Ishikawa (cell line): ENCODE measurements at regions not wholly inside any gene's neighbourhood (a gene's known extent, or its start where the extent isn't known, plus 50 kb on each side); places are given as distances from the start of the nearest gene placed in this dataset.

Source experiments
- CEBPB ChIP-seq: IDR thresholded peaks from 2 replicates; pipeline ENCODE4 v1.6.1; 2012
- CREB1 ChIP-seq: IDR thresholded peaks from 2 replicates; pipeline ENCODE4 v1.6.1; 2012; ENCODE audit warnings: low read depth
- EGR1 ChIP-seq: IDR thresholded peaks from 2 replicates; pipeline ENCODE4 v1.6.1; 2012
- EP300 ChIP-seq: IDR thresholded peaks from 2 replicates; pipeline ENCODE4 v1.6.1; 2012; ENCODE audit warnings: borderline replicate concordance
- FOXM1 ChIP-seq: IDR thresholded peaks from 2 replicates; pipeline ENCODE4 v1.6.1; 2012; ENCODE audit warnings: low read depth, borderline replicate concordance
- NFIC ChIP-seq: IDR thresholded peaks from 2 replicates; pipeline ENCODE4 v1.6.1; 2012
- RAD21 ChIP-seq: IDR thresholded peaks from 2 replicates; pipeline ENCODE4 v1.6.1; 2012; ENCODE audit warnings: low read depth
- REST ChIP-seq: IDR thresholded peaks from 2 replicates; pipeline ENCODE4 v1.6.1; 2012; ENCODE audit warnings: low read depth, mild to moderate bottlenecking
- TAF1 ChIP-seq: IDR thresholded peaks from 2 replicates; pipeline ENCODE4 v1.6.1; 2012; ENCODE audit warnings: low read depth, mild to moderate bottlenecking
- TCF12 ChIP-seq: IDR thresholded peaks from 2 replicates; pipeline ENCODE4 v1.6.1; 2012; ENCODE audit warnings: low read depth
- TEAD4 ChIP-seq: IDR thresholded peaks from 2 replicates; pipeline ENCODE4 v1.6.1; 2012
- YY1 ChIP-seq: IDR thresholded peaks from 2 replicates; pipeline ENCODE4 v1.6.1; 2012; ENCODE audit warnings: low read depth
- ZBTB7A ChIP-seq: IDR thresholded peaks from 2 replicates; pipeline ENCODE4 v1.6.1; 2012; ENCODE audit warnings: low read depth
- TF ChIP-seq, protein P1 (sequence below): IDR thresholded peaks from 2 replicates; pipeline ENCODE4 v1.6.1; 2012
- TF ChIP-seq, protein P2 (sequence below): IDR thresholded peaks from 2 replicates; pipeline ENCODE4 v1.6.1; 2012

DNA sequence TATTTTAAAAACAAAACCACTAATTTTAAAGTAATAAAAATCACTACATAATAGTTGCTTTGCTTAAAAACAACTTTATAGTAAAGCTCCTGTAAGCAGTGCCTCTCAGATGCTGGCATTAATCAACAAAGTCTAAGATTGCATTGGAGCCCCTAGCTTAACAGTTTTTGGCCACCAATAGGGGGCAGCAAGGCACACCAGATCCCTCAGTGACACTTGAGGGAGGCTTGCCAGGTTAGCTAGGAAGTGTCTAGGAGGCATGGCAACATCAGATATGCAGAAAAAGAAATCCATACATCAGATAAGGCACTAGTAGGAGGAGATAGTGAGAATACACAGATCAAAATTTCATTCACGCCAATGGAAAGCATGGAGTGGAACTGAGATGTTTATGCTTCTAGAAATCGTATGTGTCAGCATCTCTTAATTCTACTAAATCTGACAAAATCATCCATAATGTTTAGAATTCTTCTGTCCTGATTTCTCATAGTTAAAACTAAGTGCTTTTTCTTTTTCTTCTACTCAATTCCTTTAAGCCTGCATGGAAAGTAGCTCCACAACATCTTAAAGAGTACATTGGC is 73.6 kb upstream of the PAM start:
- TF ChIP-seq ZBTB7A (no peak), RAD21 (peak; percentile 97)

GRCh38 chr5:102682101-102682647 is 72.9 kb upstream of the PAM start:
- TF ChIP-seq CREB1, result no peak
- no peak for TF ChIP-seq YY1
- no peak for TF ChIP-seq TCF12
- TF ChIP-seq RAD21, result no peak
- no peak for TF ChIP-seq EGR1
- TF ChIP-seq, protein P1, sequence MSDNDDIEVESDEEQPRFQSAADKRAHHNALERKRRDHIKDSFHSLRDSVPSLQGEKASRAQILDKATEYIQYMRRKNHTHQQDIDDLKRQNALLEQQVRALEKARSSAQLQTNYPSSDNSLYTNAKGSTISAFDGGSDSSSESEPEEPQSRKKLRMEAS, result no peak
- no peak for TF ChIP-seq ZBTB7A
- no peak for TF ChIP-seq EP300
- no peak for TF ChIP-seq NFIC
- TF ChIP-seq REST, result no peak

GRCh38 chr5:102690910-102691309 is 64.2 kb upstream of the PAM start:
- TF ChIP-seq, protein P2, sequence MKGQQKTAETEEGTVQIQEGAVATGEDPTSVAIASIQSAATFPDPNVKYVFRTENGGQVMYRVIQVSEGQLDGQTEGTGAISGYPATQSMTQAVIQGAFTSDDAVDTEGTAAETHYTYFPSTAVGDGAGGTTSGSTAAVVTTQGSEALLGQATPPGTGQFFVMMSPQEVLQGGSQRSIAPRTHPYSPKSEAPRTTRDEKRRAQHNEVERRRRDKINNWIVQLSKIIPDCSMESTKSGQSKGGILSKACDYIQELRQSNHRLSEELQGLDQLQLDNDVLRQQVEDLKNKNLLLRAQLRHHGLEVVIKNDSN, result no peak
- TF ChIP-seq NFIC (no peak), YY1 (no peak), TAF1 (no peak), CEBPB (no peak), EP300 (no peak), REST (no peak), TCF12 (no peak)

DNA sequence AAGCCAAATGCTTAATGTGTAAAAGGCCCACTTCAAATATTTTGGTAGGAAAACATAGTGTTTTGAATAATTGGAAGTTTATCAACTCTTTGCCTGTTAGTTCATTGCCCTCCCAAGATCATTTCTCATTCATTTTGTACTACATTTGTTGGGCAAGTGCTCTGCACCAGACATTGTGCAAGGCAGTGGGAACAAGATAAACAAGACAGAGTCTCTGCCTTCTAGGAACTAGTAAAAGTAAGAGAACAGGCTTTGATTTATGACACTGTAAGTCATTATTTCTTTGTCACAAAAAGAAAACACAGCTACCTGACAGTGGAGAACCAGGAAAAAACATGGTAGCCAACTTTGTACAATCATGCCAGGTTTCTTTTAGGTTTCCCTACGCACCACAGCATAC is 63.7 kb upstream of the PAM start:
- TF ChIP-seq FOXM1 (no peak), CREB1 (no peak), EP300 (no peak), ZBTB7A (no peak), TCF12 (no peak), YY1 (no peak)
- TF ChIP-seq, protein P2, result no peak

DNA sequence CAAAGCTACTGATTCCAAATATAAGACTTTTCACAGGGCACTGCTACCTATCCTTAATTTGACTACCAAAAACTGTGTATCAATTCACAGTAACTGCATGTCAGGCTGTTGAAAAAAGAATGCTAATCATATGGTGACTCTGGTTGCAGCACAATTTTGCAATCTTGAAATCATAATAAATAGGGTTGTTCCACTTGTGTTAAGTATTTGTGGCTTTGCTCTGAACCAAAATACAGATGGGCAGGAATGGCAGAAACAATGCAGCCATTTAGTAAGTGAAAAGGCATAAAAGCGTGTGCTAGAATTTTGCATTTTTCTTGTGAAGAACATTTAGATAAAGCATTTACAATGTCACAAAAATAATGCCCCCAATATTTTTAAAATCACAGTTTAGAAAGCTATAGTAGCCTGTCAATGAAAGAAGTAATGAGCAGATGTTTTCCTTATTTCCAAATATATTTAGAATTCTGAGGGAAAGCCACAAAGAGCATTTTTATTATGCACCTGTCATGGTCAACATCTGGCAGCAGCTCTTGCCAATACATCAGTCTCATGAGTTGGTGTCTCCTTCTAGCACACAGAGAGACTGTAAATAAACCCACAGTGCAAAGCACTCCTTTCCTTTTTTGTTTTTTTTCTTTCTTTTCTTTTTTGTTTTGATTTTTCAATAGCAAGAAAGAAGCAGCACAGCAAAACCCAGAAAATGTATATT is 54.8 kb upstream of the PAM start:
- no peak for TF ChIP-seq EP300
- TF ChIP-seq, protein P2, result no peak
- no peak for TF ChIP-seq ZBTB7A
- TF ChIP-seq NFIC, result no peak
- no peak for TF ChIP-seq FOXM1
- TF ChIP-seq CREB1, result no peak
- TF ChIP-seq CEBPB, result no peak
- no peak for TF ChIP-seq TCF12
- no peak for TF ChIP-seq EGR1
- TF ChIP-seq, protein P1, result no peak
- TF ChIP-seq RAD21, result no peak
- TF ChIP-seq TAF1, result no peak
- TF ChIP-seq TEAD4, result no peak
- TF ChIP-seq YY1, result no peak
- TF ChIP-seq REST, result no peak
